LNCAP (cell line): ENCODE measurements at regions not wholly inside any gene's neighbourhood (a gene's known extent, or its start where the extent isn't known, plus 50 kb on each side); places are given as distances from the start of the nearest gene placed in this dataset.

Experiments used
- CTCF ChIP-seq: fragments of 450-650 bp; IDR thresholded peaks from 2 replicates; pipeline ENCODE4 v1.5.1; 2017; ENCODE audit warnings: mild to moderate bottlenecking

DNA sequence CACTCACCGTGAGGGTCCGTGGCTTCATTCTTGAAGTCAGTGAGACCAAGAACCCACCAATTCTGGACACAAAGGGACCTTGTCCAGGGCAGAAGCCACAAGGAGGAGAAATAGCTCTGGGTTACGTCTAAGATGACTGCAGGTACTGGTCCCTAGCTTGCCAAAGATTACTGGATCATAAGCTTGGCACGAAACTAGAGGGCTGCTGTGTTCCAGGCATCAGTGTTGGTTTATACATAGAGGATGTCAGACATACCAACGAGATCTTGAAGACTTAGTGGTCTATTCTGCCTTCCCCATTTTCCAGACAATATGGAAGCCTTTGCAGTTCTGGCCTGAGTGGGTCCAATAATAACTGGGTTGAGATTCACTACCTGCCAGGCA lies 175.7 kb downstream of the TBX18 start:
- TF ChIP-seq CTCF = no peak

DNA sequence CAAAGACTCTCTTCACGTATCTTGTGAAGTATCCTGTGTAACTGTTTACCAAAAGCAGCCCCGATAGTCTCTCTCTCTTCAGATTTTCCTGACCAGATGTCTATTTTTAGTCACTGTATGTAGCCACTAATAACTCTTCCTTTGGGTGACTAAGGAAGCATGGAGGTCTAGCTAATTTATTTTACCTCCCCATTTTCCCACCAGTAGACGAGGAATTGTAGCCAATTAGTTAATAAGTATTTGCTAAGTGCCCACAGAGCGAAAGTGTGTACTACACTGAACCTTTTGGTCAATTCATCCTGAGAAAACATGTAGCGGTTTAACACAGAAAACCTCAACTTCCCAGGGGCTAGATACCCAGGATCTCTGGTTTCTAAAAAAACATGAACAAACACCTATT lies 180.6 kb downstream of the TBX18 start:
- no peak for TF ChIP-seq CTCF

- TF ChIP-seq CTCF = no peak
Observed at GRCh38 chr6:84582997-84583396, 181.4 kb downstream of the TBX18 start.

DNA sequence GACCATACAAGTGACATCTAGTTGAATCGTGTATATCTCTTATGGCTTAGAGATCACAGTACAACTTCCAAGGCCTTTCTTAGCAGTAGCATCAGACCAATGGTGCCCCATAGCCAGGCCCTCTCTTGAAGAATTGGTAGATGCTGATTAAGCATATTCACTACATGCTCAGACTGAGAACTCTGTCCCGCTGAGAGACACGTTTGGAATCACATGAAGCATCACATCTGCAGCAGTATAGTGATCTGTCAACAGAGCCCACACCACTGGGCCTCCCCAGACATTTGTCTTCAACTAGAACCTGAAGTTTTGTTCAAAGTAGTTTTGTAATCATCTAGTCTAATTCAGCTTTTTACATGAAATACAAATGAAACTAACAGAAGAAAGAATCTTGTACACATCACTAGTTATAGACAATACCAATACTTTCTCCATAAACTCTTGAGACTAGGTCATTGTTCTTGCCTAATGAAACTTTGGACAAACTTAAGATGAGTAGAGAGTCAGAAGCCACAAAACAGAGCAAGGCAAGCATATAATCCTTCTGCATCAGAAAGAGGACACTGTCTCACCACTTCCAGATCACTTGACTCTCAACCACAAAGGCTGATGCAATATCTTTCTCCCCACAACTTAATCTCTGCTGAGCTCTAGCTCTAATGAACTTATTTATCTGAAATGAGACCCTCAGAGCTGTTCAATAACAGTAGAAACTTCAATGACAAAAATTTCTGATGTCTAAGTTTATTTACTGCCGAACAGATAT lies 182.7 kb downstream of the TBX18 start:
- TF ChIP-seq CTCF = no peak

DNA sequence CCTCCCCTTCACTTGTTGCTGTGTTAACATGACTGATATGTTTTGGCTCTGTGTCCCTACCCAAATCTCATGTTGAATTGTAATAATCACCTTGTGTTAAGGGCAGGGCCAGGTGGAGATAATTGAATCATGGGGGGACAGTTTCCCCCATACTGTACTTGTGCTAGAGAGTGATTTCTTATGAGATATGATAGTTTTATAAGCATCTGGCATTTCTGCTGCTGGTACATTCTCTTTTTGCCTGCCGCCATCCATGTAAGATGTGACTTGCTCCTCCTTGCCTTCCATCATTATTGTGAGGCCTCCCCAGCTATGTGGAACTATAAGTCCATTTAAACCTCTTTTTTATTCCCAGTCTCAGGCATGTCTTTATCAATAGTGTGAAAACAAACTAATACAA lies 185.0 kb downstream of the TBX18 start:
- TF ChIP-seq CTCF = no peak

DNA sequence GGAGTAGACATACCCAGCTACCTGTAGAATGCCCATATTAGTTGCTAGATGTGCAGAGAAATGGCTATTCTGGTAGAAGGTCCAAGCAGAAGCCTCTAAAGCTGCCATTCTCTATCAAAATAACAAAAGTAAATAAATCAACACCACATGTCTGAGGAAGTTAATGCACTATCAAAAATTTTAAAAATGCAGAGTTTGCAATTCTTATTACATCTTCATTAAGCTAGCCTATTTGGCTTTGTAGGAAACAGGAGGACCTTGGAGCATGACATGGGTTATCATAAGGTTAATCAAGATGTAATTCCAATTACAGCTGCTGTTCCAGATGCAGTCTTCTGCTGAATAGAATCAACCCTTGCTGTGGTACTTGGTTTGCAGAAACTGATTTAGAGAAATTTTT lies 188.4 kb downstream of the TBX18 start:
- TF ChIP-seq CTCF = no peak

GRCh38 chr6:84575264-84575663 lies 189.1 kb downstream of the TBX18 start:
- TF ChIP-seq CTCF = no peak

- no peak for TF ChIP-seq CTCF
Observed at GRCh38 chr6:84569882-84570281, 194.5 kb downstream of the TBX18 start.
